NT2/D1 (cell line): ENCODE measurements at regions not wholly inside any gene's neighbourhood (a gene's known extent, or its start where the extent isn't known, plus 50 kb on each side); places are given as distances from the start of the nearest gene placed in this dataset.

Source experiments
- SUZ12 ChIP-seq: IDR thresholded peaks from 2 replicates; pipeline ENCODE4 v1.6.1; 2011; ENCODE audit not compliant: insufficient read length, insufficient read depth; ENCODE audit errors: extremely low read depth
- ZNF274 ChIP-seq: IDR thresholded peaks from 2 replicates; pipeline ENCODE4 v1.6.1; 2011; ENCODE audit warnings: mild to moderate bottlenecking, low read depth, low read length

DNA sequence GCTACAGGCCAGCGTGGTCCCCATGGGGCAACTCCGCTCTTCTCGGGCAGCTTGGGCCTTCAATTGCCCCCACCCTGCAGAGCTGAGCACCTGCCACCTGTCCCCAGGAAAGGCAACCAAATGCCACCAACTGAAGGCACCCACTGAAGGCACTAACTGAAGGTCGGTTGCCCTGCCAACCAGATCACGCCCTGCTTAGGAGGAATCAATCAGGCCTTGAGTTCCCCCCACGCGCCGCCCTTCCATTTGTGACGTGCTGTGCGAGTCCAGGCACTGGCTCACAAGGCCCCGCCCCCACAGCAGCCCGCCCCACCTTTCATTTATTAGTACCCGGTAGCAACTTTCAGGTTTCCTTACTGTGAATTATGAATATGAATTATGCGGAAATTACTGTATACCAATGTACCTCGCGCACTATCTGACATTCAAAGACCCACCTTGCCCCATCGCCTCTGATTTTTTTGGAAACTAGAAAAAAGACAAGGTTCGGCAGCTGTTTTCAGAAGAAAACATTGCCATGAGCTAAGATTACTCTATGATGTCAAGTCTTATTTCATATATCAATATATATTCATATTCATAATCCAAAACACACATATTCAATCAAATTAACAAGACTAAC is 83.6 kb upstream of the ABI1 start:
- no peak for TF ChIP-seq SUZ12
- no peak for TF ChIP-seq ZNF274
